Iris pigment epithelial cell (primary cell): ENCODE measurements at regions not wholly inside any gene's neighbourhood (a gene's known extent, or its start where the extent isn't known, plus 50 kb on each side); places are given as distances from the start of the nearest gene placed in this dataset.

Source experiments
- DNase-seq: peaks from one replicate; pipeline ENCODE4 v3.0.0-alpha.2; 2011; ENCODE audit warnings: low read depth

DNA sequence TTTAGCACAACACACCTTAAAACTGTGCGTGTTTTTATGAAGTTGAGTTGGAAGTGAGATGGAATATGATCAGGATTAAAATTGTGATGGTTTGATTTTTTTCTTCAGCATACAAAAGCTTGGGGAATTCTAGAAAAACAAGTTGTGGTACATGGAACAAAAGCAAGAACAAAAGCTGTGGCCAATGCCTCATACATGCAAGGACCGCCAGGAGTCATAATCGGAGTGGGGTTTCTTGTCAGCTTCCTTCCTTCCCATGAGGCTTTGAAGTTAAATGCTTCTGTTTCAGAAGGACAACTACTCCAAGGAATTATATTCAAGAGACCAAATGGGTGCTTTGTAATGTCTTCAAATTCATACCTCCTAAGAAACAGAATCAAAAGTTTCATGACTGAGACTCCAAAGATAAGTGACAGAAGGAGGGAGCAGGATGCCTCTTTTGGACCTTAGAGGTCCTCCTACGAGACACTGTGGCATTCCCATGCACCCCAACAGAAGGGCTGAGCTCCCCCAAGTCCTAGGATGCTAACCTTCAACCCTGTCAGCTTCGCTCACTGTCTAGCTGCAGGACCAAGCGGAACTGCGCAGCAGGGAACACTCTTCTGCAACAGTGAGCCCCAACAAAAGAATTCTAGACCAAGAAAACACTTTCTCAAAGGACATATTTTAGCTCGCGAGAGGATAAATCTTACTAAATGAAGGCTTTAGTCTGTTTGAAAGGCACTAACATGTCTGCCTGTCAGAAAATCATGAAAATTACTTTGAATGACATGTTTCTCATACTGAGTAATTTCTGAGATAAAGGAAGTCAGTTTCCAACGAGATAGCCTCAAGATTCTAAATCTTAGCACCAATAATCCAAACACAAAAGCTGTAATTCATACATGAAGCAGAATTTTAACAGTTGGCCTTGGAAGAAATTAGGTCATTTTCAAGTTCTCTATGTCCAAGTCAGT is 108.5 kb upstream of the NHSL1 start:
- no peak for DNase-seq

DNA sequence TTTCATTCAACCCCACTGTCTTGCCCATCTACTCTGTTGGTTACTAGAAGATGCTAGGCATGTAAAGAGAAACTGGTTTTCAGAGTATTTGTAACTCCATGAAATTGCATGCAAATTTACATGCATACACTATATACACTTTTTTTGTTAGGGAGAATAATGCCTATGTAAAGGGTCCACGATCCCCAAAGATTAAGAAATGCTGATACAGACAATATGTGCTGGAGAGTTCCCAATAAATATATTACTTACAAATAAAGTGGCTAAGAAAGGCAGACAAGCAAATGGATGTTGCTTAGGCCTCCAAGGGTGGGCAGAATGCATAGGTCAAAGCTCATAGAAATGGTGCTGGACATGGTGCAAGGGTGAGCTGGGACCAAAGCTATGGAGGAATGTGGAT is 109.6 kb upstream of the NHSL1 start:
- DNase-seq: no peak

DNA sequence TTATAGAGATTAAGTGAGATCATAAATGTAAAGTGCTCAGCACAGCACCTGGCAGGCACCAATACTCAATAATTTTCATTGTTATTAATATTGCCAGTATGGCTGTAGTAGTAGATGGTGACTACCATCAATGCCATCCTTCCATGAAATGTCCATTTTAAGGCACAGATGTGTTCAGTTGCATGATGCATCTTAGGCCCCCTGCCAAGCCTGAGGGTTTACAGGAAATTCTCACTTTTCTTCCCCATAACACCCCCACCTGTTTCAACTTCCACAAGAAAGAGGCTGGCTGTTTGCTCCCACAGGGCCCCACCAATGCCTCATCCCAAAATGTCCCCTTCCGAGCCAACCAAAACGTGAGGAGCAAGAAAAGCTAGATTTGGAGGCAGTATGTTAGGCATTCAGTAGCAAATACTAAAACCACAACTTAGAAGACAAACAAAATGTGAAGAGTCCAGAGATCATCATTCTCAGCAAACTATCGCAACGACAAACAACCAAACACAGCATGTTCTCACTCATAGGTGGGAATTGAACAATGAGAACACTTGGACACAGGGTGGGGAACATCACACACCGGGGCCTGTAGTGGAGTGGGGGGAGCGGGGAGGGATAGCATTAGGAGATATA is 110.6 kb upstream of the NHSL1 start:
- DNase-seq: peak; percentile 35

DNA sequence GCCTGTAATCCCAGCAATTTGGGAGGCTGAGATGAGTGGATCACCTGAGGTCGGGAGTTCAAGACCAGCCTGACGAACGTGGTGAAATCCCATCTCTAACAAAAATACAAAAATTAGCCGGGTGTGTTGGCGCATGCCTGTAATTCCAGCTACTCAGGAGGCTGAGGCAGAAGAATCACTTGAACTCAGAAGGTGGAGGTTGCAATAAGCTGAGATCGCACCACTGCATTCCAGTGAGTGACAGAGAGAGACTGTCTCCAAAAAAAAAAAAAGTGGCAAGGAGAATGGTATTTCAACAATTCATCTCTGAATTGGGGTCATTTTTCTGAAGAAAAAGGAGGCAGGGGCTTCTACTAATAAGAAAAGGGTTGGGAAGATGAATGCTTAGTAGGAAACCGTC is 111.5 kb upstream of the NHSL1 start:
- no peak for DNase-seq

DNA sequence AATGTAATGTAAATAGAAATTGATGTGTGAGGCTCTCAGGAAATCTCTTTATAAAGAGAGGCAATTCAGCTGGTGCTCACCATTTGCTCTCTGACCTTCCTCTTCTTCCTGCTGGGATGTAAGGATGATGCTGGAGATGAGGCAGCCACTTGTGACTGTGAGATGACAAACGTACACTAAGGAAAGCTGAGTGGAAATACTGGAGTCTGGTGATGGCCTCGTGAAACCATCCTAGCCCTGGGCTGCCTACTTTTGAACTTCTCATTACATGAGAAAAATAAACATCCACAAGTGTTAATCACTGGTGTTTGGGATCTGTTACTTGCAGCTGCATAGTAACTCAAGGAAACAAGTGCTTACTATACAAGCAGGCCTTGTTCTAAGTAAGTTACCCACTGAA is 114.9 kb upstream of the NHSL1 start:
- DNase-seq: no peak

DNA sequence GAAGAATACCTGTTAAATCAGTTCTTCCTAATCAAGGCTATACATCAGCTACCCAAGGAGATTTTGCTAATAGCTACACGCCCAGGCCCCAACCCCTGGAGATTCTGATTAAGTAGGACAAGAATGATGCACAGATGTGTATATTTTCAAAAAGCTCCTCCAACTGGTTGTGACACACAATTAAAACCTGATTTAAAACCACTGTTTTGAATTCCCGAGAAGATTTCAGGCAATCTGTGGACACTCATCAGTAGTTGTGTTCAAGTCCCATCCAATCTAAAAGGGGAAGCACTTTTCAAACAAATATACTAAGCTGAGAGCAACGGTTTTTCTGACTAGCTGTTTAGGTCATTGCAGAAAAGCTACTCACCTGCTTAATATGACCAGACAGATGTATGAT is 118.9 kb upstream of the NHSL1 start:
- no peak for DNase-seq

DNA sequence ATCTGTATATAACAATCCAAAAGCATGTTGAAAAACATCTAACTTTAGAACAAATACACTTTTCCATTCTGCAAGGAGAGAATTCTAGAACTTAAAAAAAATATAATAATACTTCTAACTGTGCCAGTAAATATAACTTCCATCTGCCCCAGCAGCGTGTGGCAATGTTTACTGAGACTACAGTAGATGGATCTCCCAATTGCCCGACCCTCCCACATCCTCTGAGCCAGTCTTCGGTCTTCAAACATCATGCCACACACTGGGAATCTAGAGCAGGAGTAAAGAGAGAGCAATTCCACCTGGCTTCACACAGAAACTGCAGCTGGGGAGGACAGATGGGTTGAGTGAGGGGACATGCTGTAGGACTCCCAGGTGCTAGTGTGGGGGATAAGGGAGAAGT is 121.3 kb upstream of the NHSL1 start:
- DNase-seq: no peak

DNA sequence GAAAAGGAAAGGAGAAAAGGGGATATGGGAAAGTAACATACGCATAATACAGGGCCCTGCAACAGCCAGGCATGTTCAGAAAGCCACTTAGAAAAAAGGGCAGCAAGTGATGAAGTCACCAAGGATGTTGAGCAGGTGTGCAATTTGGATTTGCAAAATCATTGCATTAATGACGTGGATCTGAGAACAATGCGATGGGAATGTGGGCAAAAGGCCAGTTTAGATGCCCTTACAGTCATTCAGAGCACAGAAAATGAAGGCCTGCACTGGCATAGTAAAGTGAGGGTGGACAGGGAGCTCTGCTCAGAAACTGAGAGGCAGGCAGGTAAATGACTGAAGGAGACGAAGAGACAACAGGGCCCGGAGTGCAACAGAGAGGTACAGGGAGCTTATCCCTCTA is 123.7 kb upstream of the NHSL1 start:
- no peak for DNase-seq

DNA sequence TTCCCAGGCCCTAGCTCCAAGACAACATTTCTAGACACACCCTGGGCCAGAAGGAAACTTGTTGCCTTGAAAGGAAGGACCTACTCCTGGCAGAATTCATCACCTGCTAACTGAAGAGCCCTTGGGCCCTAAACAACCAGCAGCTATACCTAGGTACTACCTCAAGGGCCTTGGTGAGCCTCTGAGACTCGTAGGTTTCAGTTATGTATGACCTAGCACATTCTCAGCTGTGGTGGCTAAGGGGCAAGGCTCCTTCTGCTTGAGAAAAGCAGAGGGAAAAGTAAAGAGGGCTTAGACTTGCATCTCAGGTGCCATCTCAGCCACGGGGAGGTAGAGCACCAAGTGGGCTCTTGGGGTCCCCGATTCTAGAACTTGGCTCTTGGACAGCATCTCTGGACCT is 132.3 kb upstream of the NHSL1 start:
- no peak for DNase-seq

DNA sequence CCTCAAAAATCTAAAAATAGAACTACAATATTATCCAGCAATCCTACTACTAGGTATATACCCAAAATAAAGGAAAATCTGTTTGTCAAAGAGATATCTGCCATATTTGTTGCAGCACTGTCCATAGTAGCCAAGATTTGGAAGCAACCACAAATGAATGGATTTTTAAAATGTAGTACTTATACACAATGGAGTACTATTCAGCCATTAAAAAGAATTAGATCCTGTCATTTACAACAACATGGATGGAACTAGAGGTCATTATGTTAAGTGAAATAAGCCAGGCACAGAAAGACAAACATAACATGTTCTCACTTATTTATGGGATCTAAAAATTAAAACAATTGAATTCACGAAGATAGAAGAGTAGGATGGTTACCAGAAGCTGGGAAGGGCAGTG is 135.7 kb upstream of the CCDC28A start:
- no peak for DNase-seq

DNA sequence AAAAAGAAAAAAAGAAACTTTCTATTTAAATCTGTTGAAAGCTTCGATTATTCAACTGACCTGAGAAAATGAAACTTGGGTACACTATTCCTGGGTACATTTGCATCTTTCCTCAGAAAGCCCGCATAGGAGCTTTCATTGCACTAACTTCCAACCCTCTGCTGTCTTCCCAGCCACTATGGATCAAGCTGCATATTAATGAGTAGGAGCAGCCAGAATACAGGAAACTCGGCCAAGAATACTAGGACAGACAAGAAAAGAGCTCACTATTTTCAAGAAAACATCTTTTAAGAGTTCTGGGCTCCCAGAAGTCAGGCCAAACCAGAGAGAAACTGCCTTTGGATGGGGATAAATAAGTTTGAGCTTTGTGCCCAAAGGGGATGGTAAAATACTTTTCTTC is 135.0 kb upstream of the CCDC28A start:
- DNase-seq: no peak

DNA sequence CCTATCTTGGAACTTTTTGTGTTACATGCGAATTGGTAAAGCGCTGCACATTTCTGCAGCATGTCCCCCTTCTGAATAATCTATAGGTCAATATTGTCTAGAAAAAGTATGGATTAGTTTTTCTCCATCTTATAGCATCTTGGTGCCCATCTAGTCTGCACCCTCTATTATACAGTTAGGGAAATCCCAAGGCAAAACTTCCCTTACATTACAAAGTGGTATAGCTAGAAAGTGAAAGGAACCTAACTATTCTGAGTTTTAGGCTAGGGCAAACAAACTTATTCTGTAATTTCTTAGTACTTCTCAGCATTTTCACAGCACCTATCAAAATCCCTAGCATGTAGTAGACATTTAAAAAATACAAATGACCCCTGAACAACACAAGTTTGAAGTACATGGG is 133.5 kb upstream of the CCDC28A start:
- no peak for DNase-seq

DNA sequence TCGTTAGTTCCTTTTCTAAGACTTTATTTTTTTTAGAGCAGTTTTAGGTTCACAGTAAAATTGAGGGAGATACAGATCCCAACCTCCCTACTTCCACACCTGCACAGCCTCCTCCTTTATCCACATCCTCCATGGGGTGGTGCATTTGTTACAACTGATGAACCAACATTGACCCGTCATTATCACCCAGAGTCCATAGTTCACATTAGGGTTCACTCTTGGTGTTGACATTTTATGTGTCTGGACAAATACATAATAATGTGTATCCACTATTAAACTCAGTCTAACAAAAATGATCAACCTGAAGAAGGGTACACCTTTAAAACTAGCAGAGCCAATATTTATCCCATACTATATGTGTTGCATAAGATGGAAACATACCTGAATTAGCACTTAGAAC is 130.4 kb upstream of the CCDC28A start:
- DNase-seq: no peak

DNA sequence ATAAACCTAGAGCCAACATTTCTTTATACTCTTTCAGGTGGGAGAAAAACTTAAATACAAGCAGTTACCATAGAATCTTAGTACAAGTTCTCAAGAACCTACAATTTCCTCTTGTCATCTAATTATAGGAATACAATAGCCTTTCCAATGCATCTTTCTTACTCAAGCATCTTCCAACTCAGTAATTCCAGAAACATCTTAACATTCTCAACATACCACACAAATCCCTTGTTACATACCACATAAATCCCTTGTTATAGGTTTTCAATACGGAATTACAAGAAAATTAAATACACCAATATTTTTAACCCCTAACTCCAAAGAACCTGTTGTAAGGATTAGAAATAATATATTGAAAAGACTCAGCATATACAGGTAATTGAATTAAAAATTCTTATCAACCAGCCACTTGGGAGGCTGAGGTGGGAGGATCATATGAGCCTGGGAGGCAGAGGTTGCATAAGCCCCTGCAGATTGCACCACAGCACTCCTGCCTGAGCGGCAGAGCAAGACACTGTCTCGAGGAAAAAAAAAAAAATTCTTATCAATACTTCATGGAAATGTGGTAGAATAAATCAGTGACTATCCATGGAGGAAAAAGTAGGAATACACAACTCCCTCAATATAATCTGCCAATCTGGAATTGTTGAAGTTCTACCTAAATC is 127.5 kb upstream of the CCDC28A start:
- peak; percentile 75 for DNase-seq

DNA sequence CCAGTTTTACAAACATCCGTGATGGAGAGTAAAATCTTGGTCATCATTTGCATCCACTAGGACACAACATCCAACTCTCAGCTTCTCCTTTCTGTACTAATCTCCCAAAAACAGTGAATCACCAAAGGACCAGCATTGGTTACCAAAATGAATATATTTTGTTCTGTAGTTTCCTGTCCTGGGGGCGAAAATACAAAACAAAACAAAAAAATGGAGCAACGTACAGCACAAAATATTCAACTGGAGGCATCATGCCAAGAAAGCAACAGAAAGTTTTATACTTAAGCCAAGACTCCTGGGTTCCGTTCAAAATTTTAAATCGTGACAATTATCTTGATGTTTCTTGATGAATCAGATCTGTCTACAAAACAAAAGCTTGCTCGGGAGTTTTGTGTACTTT is 126.6 kb upstream of the CCDC28A start:
- DNase-seq: peak; percentile 81

DNA sequence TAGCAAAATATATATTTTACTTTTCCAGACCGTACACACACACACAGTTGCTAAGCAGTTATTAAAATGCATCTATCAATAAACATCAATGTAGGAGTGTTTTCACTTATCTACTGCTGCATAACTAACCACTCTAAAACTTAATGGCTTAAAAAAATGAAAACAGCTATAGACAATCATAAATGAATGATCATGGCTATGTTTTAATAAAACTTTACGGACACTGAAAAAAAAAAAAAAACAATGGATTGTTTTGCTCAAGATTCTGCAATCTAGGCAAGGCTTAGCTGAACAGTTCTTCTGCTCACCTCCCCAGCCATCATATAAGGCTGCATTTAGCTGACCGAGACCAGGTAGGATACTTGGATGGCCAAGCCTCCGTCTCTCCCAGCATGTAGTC is 125.4 kb upstream of the CCDC28A start:
- DNase-seq: no peak

DNA sequence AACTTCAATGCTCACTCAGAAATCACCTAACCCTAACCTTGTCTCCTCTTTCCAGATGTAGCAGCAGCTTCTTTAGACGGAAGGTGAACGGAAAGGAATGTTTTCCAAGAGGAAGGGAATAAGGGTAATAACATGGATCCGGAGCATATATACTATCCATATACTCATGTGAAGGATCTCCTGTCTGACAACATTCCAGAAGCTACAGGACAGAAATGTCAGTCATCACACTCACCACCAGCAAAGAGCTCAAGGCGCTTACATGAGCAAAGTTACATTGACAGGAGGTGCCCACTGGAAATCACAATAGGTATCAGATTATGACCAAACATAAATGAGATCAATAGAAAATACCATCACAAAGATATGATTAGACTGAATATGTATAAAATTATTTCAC is 122.1 kb upstream of the CCDC28A start:
- no peak for DNase-seq

DNA sequence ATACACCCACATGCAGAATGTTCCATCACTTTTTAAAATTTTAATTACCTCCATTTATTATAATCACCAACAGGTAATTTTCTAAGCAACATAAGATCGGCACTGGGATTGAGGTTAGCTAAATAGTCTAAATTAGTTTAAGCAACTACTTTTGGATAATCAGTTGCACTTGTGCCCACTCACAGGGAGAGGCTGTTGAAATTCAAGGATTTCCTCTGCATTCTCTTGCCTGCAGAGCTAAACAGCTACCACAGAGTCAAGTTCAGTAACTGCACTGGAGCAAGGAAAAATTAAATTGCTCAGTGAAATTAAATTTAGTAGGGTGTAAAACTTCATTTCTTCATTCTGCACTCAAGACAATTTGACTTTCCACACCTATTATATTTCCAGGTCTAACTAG is 120.7 kb upstream of the CCDC28A start:
- DNase-seq: no peak

DNA sequence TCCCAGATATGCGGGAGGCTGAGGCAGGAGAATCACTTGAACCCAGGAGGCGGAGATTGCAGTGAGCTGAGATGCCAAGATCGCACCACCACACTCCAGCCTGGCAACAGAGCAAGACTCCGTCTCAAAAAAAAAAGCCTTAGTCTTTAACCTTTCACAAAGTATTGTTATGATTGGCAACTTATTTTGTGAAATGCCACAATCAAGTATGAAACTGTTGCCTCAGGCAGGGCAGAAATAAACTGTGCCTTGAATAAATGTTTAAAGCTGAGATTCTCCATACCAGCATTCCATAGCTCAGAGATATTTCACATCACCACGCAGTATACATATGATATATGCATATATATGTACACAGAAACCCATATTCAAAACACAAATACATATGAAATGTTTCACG is 120.1 kb upstream of the CCDC28A start:
- no peak for DNase-seq

DNA sequence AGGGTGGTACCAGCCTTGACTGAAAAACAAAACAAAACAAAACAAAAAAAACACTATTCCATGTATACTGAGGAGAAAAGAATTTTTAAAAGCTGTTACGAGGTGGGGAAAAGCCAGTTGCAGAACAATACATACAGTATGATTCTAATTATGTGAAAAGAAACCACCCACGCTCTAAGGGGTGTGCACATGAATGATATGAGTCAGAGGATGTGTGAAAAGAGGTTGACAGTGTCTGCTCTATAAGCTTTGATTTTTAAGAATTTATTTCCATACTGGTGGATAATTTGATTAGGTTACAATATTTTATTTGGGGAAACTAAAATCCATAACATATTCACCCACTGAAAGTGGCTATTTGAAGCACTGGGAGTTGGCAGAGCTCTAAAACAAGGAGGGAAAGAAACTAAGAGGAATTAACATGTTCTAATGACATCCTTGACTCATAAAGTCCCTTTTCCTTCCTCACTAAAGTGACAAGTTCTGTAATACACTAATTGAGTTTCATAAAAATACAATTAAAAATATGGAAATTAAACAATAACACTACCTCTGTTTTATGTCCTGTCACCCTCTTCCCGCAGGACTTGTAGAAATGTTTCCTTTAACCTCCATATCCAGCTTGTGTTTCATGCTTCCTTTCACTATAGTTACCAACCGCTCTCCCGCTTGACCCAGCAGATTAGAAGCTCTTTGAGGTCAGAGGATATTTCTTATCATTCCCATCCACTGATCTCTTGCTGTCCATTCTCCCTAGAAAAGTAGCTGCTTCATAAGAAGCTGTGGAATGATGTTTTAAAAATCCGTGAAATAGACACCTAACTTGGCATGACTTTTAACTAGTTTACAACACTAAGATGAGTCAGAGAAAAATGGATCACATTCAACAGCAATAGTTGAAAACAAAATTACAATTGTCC is 118.6 kb upstream of the CCDC28A start:
- peak; percentile 70 for DNase-seq

DNA sequence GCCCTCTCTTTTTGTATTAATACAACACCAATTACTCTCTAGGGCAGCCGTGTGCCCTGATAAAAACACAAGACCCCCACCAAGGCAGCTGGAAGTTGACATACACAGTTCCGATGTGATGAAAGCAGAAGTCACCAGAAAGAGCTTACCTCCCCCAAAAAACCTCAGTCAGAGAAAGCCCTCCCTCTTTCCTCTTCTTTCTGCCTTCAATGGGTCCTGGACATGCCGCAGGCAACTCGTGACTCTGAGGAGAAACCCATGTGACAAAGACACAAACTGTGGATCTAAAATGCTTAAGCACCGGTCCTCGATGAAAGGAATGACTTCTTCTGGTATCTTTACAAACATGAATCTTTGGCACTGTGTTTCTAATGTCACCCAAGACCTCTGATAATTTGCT is 117.7 kb upstream of the CCDC28A start:
- DNase-seq: no peak
